ENCODE measurements at regions not wholly inside any gene's neighbourhood (a gene's known extent, or its start where the extent isn't known, plus 50 kb on each side); places are given as distances from the start of the nearest gene placed in this dataset.

- no peak for DNase-seq
- intact Hi-C loops (cut with DNase I, micrococcal nuclease), result no loop called here
- H3K4me1 ChIP-seq (ENCODE audit: low read depth), result no peaks in the 10 kb centered on the region
- no peak overlapping the region for H3K4me3 ChIP-seq
- no peaks in the 10 kb centered on the region for H3K36me3 ChIP-seq (ENCODE audit: low read depth)
- no peak for ATAC-seq
- H3K9me3 ChIP-seq, result no peaks in the 10 kb centered on the region
- TF ChIP-seq CTCF (IDR thresholded peaks at IDR 0.05), result no peak
Observed at GRCh38 chr2:75278314-75278713, 79.0 kb upstream of the TACR1 start.

GRCh38 chr2:75277111-75277510 lies 77.8 kb upstream of the TACR1 start:
- no peaks in the 10 kb centered on the region for H3K9me3 ChIP-seq
- DNase-seq (no peak), ATAC-seq (no peak)
- no peak for TF ChIP-seq CTCF (IDR thresholded peaks at IDR 0.05)
- H3K36me3 ChIP-seq (ENCODE audit: low read depth), result no peaks in the 10 kb centered on the region
- no peaks in the 10 kb centered on the region for H3K4me1 ChIP-seq (ENCODE audit: low read depth)
- intact Hi-C loops (cut with DNase I, micrococcal nuclease), result no loop called here
- no peak overlapping the region for H3K4me3 ChIP-seq

GRCh38 chr2:75276093-75277029 lies 77.0 kb upstream of the TACR1 start:
- no peaks in the 10 kb centered on the region for H3K36me3 ChIP-seq (ENCODE audit: low read depth)
- DNase-seq (no peak), ATAC-seq (no peak)
- no peak overlapping the region for H3K4me3 ChIP-seq
- H3K9me3 ChIP-seq, result no peaks in the 10 kb centered on the region
- no peaks in the 10 kb centered on the region for H3K4me1 ChIP-seq (ENCODE audit: low read depth)
- intact Hi-C loops (cut with DNase I, micrococcal nuclease), result no loop called here
- TF ChIP-seq CTCF (IDR thresholded peaks at IDR 0.05), result no peak

- ATAC-seq, result no peak
- Histone ChIP-seq H3K36me3 (ENCODE audit: low read depth) (no peaks in the 10 kb centered on the region), H3K4me3 (no peak overlapping the region), H3K4me1 (ENCODE audit: low read depth) (no peaks in the 10 kb centered on the region), H3K9me3 (no peaks in the 10 kb centered on the region)
- no peak for DNase-seq
- no peak for TF ChIP-seq CTCF (IDR thresholded peaks at IDR 0.05)
- intact Hi-C loops (cut with DNase I, micrococcal nuclease), result no loop called here
Observed at GRCh38 chr2:75274936-75275335, 75.6 kb upstream of the TACR1 start.

- Histone ChIP-seq H3K4me3 (no peak overlapping the region), H3K36me3 (ENCODE audit: low read depth) (no peaks in the 10 kb centered on the region), H3K9me3 (no peaks in the 10 kb centered on the region), H3K4me1 (ENCODE audit: low read depth) (no peaks in the 10 kb centered on the region)
- no peak for DNase-seq
- intact Hi-C loops (cut with DNase I, micrococcal nuclease), result no loop called here
- ATAC-seq, result no peak
- no peak for TF ChIP-seq CTCF (IDR thresholded peaks at IDR 0.05)
Observed at GRCh38 chr2:75268112-75268511, 68.8 kb upstream of the TACR1 start.
